GM23248 (cell line): ENCODE measurements at regions not wholly inside any gene's neighbourhood (a gene's known extent, or its start where the extent isn't known, plus 50 kb on each side); places are given as distances from the start of the nearest gene placed in this dataset.

Source experiments
- DNase-seq: peaks from one replicate; pipeline ENCODE4 v3.0.0-alpha.2; 2015
- H2AFZ ChIP-seq: fragments of 200-600 bp; sonication (generic); 2 replicates; pipeline ENCODE4 v1.6.1; 2016; ENCODE audit warnings: antibody characterized with exemption
- H3F3A ChIP-seq: fragments of 200-600 bp; sonication (generic); 2 replicates; pipeline ENCODE4 v1.6.1; 2016; ENCODE audit warnings: mild to moderate bottlenecking, antibody characterized with exemption, mixed run types; ENCODE audit not compliant: insufficient read depth
- H3K27ac ChIP-seq: fragments of 200-600 bp; sonication (generic); 2 replicates; pipeline ENCODE4 v1.5.1; 2016; ENCODE audit warnings: mild to moderate bottlenecking
- H3K27me3 ChIP-seq: fragments of 200-600 bp; sonication (generic); replicated peaks from 2 replicates; pipeline ENCODE4 v1.6.1; 2016; ENCODE audit warnings: mild to moderate bottlenecking; ENCODE audit not compliant: insufficient read depth
- H3K36me3 ChIP-seq: fragments of 200-600 bp; sonication (generic); 2 replicates; pipeline ENCODE4 v1.6.1; 2016; ENCODE audit warnings: low read depth, mild to moderate bottlenecking
- H3K4me1 ChIP-seq: fragments of 200-600 bp; sonication (generic); 2 replicates; pipeline ENCODE4 v1.6.1; 2016; ENCODE audit warnings: mild to moderate bottlenecking; ENCODE audit not compliant: insufficient read depth
- H3K4me2 ChIP-seq: fragments of 200-600 bp; sonication (generic); one replicate; pipeline ENCODE4 v1.6.1; 2016; ENCODE audit warnings: mild to moderate bottlenecking; ENCODE audit not compliant: unreplicated experiment
- H3K4me3 ChIP-seq: fragments of 200-600 bp; sonication (generic); 2 replicates; pipeline ENCODE4 v1.5.1; 2016; ENCODE audit warnings: mild to moderate bottlenecking
- H3K79me2 ChIP-seq: fragments of 200-600 bp; sonication (generic); 2 replicates; pipeline ENCODE4 v1.6.1; 2016; ENCODE audit warnings: mild to moderate bottlenecking; ENCODE audit not compliant: insufficient read depth
- H3K9ac ChIP-seq: fragments of 200-600 bp; sonication (generic); 2 replicates; pipeline ENCODE4 v1.6.1; 2016; ENCODE audit warnings: mild to moderate bottlenecking
- H3K9me2 ChIP-seq: fragments of 200-600 bp; sonication (generic); 2 replicates; pipeline ENCODE4 v1.6.1; 2016; ENCODE audit warnings: mixed run types, mild to moderate bottlenecking, moderate library complexity; ENCODE audit not compliant: insufficient read depth
- H3K9me3 ChIP-seq: fragments of 200-600 bp; sonication (generic); one replicate; pipeline ENCODE4 v1.6.1; 2017; ENCODE audit warnings: low read depth
- H4K20me1 ChIP-seq: fragments of 200-600 bp; sonication (generic); 2 replicates; pipeline ENCODE4 v1.6.0; 2016; ENCODE audit not compliant: insufficient read depth
- EZH2 ChIP-seq: fragments of 200-600 bp; sonication (generic); IDR thresholded peaks from 2 replicates; pipeline ENCODE4 v1.6.1; 2018; ENCODE audit warnings: antibody characterized with exemption, mild to moderate bottlenecking; ENCODE audit not compliant: insufficient read depth, poor library complexity, severe bottlenecking
- EZH2phosphoT487 ChIP-seq: fragments of 200-600 bp; sonication (generic); IDR thresholded peaks from 2 replicates; pipeline ENCODE4 v1.6.1; 2018; ENCODE audit warnings: antibody characterized with exemption, moderate library complexity, mild to moderate bottlenecking, low read depth; ENCODE audit not compliant: insufficient read depth
- WGBS, 2 experiments: methylation state at CpG; one replicate each; pipeline ENCODE4 v1.1.6; 2015 to 2017; ENCODE audit warnings: low lambda C conversion rate in 2 of 2, low coverage in 1 of 2; ENCODE audit errors: missing lambda C conversion rate in 2 of 2; 5-methylcytosine and 5-hydroxymethylcytosine counted together
- in situ Hi-C: fragments of 300-500 bp; cut with MboI; formaldehyde crosslinking; loops from 2 replicates; pipeline ENCODE4 v1.15.0; 2020

DNA sequence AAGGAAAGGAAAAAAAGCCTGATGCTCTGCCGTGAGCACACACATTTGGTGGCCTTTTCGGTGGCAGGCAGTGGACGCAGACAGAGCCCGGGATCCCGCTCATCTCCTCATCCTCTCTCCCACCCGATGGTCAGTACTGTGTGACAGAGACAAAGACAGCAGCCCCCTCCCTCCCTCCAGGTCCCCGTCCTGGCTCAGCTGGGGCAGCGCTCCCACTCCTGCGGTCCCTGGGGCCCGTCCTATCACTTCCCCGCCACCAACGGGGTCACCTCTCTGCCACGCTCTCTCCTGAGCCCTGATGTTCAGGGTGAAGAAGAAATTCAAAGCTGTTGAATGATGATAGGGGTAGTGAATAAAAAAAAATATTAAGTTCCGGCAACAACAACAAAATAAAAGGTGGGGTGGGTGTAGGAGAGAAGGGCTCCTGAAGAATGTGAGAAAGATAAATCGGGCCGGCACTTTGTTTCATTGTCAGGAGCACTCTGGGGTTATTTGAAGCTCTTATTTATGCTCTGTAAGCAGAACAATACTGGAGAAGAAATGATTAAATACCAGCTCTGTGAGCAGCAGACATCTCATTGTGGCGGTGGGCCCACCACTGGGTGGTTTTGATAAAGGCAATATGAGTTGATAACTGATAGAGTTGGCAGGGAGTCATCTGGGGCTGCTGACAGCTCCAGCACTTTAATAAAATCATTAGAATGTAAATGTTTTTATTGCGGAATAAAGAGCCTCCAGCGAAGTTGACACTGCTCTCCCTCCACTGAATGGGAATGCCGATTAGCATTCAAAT, 417.7 kb downstream of the IRX1 start:
- H3K27ac ChIP-seq: no peak overlapping the region
- no peaks in the 10 kb centered on the region for H3K27me3 ChIP-seq
- TF ChIP-seq EZH2 (no peak), EZH2phosphoT487 (no peak)
- no peak overlapping the region for H3K4me3 ChIP-seq
- no peaks in the 10 kb centered on the region for H3K9me3 ChIP-seq
- H3K4me1 ChIP-seq: no peaks in the 10 kb centered on the region
- in situ Hi-C loops: no loop called here
- H3K4me2 ChIP-seq: no peak overlapping the region
- H2AFZ ChIP-seq: no peak overlapping the region
- no peaks in the 10 kb centered on the region for H3K79me2 ChIP-seq
- DNase-seq: no peak
- H3K9ac ChIP-seq: no peak overlapping the region
- H3K36me3 ChIP-seq: no peaks in the 10 kb centered on the region
- 71 to 72% methylated on average over 20 of the region's 20 CpGs for WGBS, 2 experiments
- H3K9me2 ChIP-seq: no peaks in the 10 kb centered on the region
- H4K20me1 ChIP-seq: no peaks in the 10 kb centered on the region
- H3F3A ChIP-seq: no peaks in the 10 kb centered on the region

DNA sequence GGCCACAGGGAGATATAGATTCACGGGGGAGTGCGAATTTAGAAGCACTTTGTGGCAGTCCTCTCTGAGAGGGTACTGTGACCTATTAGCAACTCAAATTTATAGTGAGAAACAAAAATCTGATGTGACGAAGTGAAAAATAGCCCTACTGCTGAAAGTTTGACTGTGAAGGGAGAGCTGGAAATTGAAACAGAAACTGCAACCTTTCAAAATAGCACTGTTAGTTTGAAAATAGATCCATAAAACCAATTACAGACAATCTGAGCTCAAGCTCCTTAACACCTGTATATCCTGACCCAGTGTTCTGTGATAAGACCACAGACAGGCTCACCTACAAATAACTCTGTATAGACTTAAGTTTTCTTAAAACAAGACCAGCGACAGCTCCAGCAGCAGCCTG, 420.1 kb downstream of the IRX1 start:
- no peak overlapping the region for H3K4me3 ChIP-seq
- no peak overlapping the region for H3K27ac ChIP-seq
- no peaks in the 10 kb centered on the region for H3K9me3 ChIP-seq
- DNase-seq: no peak
- H3K9ac ChIP-seq: no peak overlapping the region
- no peaks in the 10 kb centered on the region for H3F3A ChIP-seq
- in situ Hi-C loops: no loop called here
- no peak overlapping the region for H2AFZ ChIP-seq
- no peaks in the 10 kb centered on the region for H3K27me3 ChIP-seq
- no peaks in the 10 kb centered on the region for H3K36me3 ChIP-seq
- no peaks in the 10 kb centered on the region for H3K9me2 ChIP-seq
- no peaks in the 10 kb centered on the region for H3K79me2 ChIP-seq
- no peaks in the 10 kb centered on the region for H4K20me1 ChIP-seq
- no peak overlapping the region for H3K4me2 ChIP-seq
- TF ChIP-seq EZH2 (no peak), EZH2phosphoT487 (no peak)
- WGBS, 2 experiments: 37 to 39% methylated on average over 4 of the region's 4 CpGs
- H3K4me1 ChIP-seq: peaks cover 3% of the 10 kb centered on the region; the same call in 1 of the 2 replicates

DNA sequence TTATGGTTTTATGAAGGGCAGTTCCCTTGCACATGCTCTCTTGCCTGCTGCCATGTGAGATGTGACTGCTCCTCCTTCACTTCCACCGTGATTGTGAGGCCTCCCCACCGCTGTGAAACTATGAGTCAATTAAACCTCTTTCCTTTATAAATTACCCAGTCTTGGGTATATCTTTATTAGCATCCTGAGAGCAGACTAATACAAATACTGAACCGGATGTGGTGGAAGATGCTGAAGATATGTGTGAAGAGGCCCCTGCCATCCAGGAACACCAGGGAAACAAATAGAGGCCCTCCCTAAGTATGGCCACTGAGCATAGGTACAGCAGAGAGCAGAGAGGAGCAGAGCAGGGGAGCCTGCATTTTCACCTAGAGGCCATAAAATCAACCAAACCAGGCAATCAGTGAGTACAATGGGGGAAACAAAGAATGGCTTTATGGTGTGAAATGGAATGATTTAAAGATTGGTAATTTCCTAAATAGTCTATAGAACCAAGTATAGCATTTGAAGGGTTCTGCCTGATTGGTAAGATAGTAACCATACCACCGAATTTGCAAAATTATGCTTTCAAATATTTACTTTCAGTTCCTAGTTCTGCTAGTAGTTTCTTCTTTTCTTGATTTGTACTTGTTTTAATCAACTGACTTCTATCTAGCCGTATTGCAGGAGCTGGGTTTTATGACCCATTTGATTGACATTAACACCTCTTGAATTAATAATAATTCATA, 421.6 kb downstream of the IRX1 start:
- H3K9me2 ChIP-seq: no peaks in the 10 kb centered on the region
- no peak overlapping the region for H3K4me3 ChIP-seq
- WGBS, 2 experiments: 50 to 52% methylated on average over 5 of the region's 5 CpGs
- no peaks in the 10 kb centered on the region for H4K20me1 ChIP-seq
- no peaks in the 10 kb centered on the region for H3F3A ChIP-seq
- TF ChIP-seq EZH2 (no peak), EZH2phosphoT487 (no peak)
- in situ Hi-C loops: no loop called here
- no peaks in the 10 kb centered on the region for H3K9me3 ChIP-seq
- H3K36me3 ChIP-seq: no peaks in the 10 kb centered on the region
- H2AFZ ChIP-seq: no peak overlapping the region
- no peak for DNase-seq
- H3K27ac ChIP-seq: no peak overlapping the region
- no peak overlapping the region for H3K4me2 ChIP-seq
- no peaks in the 10 kb centered on the region for H3K79me2 ChIP-seq
- H3K4me1 ChIP-seq: peaks cover 3% of the 10 kb centered on the region; the same call in 1 of the 2 replicates
- H3K27me3 ChIP-seq: no peaks in the 10 kb centered on the region
- H3K9ac ChIP-seq: no peak overlapping the region

DNA sequence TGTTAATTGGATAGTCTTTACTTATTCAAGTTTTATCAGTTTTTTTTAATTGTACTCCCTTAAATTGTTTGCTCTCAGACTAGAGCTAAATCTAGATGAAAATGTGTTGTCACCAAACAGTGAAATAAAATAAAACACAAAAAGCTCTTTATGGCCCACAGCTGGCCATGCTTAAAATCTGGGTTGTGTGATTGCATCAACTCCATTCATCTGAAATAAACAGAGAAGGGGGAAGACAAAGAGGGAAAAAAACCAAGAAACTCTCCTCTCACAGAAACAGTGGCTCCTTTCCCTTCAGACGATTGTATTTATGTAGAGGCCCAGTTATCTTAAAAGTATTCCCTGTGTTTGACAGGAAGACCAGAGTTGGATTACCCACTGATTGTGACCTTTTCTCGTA, 422.4 kb downstream of the IRX1 start:
- no peak overlapping the region for H3K27ac ChIP-seq
- H3K4me2 ChIP-seq: no peak overlapping the region
- in situ Hi-C loops: no loop called here
- H2AFZ ChIP-seq: no peak overlapping the region
- H3K27me3 ChIP-seq: no peaks in the 10 kb centered on the region
- peaks cover 3% of the 10 kb centered on the region; the same call in 1 of the 2 replicates for H3K4me1 ChIP-seq
- no peak overlapping the region for H3K9ac ChIP-seq
- no peaks in the 10 kb centered on the region for H3K9me3 ChIP-seq
- no peaks in the 10 kb centered on the region for H3K79me2 ChIP-seq
- no peaks in the 10 kb centered on the region for H4K20me1 ChIP-seq
- H3K36me3 ChIP-seq: no peaks in the 10 kb centered on the region
- WGBS, 2 experiments: 16 to 33% methylated on average over 2 of the region's 2 CpGs
- no peak overlapping the region for H3K4me3 ChIP-seq
- DNase-seq: no peak
- no peak for TF ChIP-seq EZH2
- no peak for TF ChIP-seq EZH2phosphoT487
- H3K9me2 ChIP-seq: no peaks in the 10 kb centered on the region
- no peaks in the 10 kb centered on the region for H3F3A ChIP-seq
